ENCODE measurements at regions not wholly inside any gene's neighbourhood (a gene's known extent, or its start where the extent isn't known, plus 50 kb on each side); places are given as distances from the start of the nearest gene placed in this dataset.

- no peak for TF ChIP-seq CTCF (IDR thresholded peaks at IDR 0.05; ENCODE audit: extremely low read depth in 1 of 2, insufficient read depth in 1 of 2, low read depth in 1 of 2, low read length in 2 of 2)
- TF ChIP-seq EZH2 (IDR thresholded peaks at IDR 0.05; ENCODE audit: borderline replicate concordance, low read depth, low read length, severe bottlenecking), result no peak
- TF ChIP-seq MYC (IDR thresholded peaks at IDR 0.05; ENCODE audit: low read depth, low read length), result no peak
- no peak for TF ChIP-seq POLR2A (IDR thresholded peaks at IDR 0.05; ENCODE audit: low read depth, low read length)
- no peak for TF ChIP-seq POLR2AphosphoS5 (IDR thresholded peaks at IDR 0.05; ENCODE audit: insufficient read depth, low read depth, low read length)
- no peak for TF ChIP-seq MAX (IDR thresholded peaks at IDR 0.05; ENCODE audit: insufficient read depth, insufficient read length)
- no peak for TF ChIP-seq JUN (IDR thresholded peaks at IDR 0.05; ENCODE audit: borderline replicate concordance, insufficient read depth, insufficient read length, low read depth)
- no peak for TF ChIP-seq FOS (IDR thresholded peaks at IDR 0.05; ENCODE audit: borderline replicate concordance, insufficient read depth, low read length)
- no peak for TF ChIP-seq GATA2 (IDR thresholded peaks at IDR 0.05; ENCODE audit: insufficient read depth, insufficient read length, low read depth, low read length)
Observed at GRCh38 chr2:12256206-12256605, 460.5 kb upstream of the TRIB2 start.

All from endothelial cell of umbilical vein (primary cell).